ENCODE measurements at regions not wholly inside any gene's neighbourhood (a gene's known extent, or its start where the extent isn't known, plus 50 kb on each side); places are given as distances from the start of the nearest gene placed in this dataset.
"Not testable (repeated sequence)": the region's sequence is repeated elsewhere in the genome, so short reads cannot be mapped to it uniquely, and the experiment has no call there.

GRCh38 chr12:94841904-94842610 is 161.4 kb downstream of the NDUFA12 start:
- TF ChIP-seq CTCF (IDR thresholded peaks at IDR 0.05): no peak
- no peak for TF ChIP-seq POLR2AphosphoS5 (IDR thresholded peaks at IDR 0.05)
- no peak for TF ChIP-seq POLR2A (IDR thresholded peaks at IDR 0.05)
- no peaks in the 10 kb centered on the region for H3K27me3 ChIP-seq (replicated peaks; ENCODE audit: insufficient read depth)
- WGBS: 75% methylated on average over 5 of the region's 5 CpGs
- intact Hi-C loops (cut with DNase I): no loop called here
- no peaks in the 10 kb centered on the region for H3K36me3 ChIP-seq
- H3K27ac ChIP-seq: no peak overlapping the region
- no peaks in the 10 kb centered on the region for H3K4me1 ChIP-seq (replicated peaks)
- no peaks in the 10 kb centered on the region for H3K9me3 ChIP-seq
- no peak for DNase-seq (ENCODE audit: low spot score)
- H3K4me3 ChIP-seq: no peak overlapping the region

GRCh38 chr12:94841177-94841576 is 162.3 kb downstream of the NDUFA12 start:
- H3K36me3 ChIP-seq: no peaks in the 10 kb centered on the region
- H3K4me1 ChIP-seq (replicated peaks): no peaks in the 10 kb centered on the region
- no peak overlapping the region for H3K27ac ChIP-seq
- WGBS: 38% methylated on average over 3 of the region's 3 CpGs
- no peaks in the 10 kb centered on the region for H3K27me3 ChIP-seq (replicated peaks; ENCODE audit: insufficient read depth)
- intact Hi-C loops (cut with DNase I): no loop called here
- H3K4me3 ChIP-seq: no peak overlapping the region
- DNase-seq (ENCODE audit: low spot score): no peak
- H3K9me3 ChIP-seq: no peaks in the 10 kb centered on the region
- TF ChIP-seq POLR2AphosphoS5 (IDR thresholded peaks at IDR 0.05) (no peak), POLR2A (IDR thresholded peaks at IDR 0.05) (no peak), CTCF (IDR thresholded peaks at IDR 0.05) (no peak)

- DNase-seq (ENCODE audit: low spot score): no peak
- H3K4me3 ChIP-seq: no peak overlapping the region
- 92% methylated on average over 5 of the region's 5 CpGs for WGBS
- H3K4me1 ChIP-seq (replicated peaks): no peaks in the 10 kb centered on the region
- H3K36me3 ChIP-seq: no peaks in the 10 kb centered on the region
- no peak overlapping the region for H3K27ac ChIP-seq
- TF ChIP-seq CTCF (IDR thresholded peaks at IDR 0.05) (no peak), POLR2AphosphoS5 (IDR thresholded peaks at IDR 0.05) (no peak), POLR2A (IDR thresholded peaks at IDR 0.05) (no peak)
- intact Hi-C loops (cut with DNase I): no loop called here
- no peaks in the 10 kb centered on the region for H3K9me3 ChIP-seq
- no peaks in the 10 kb centered on the region for H3K27me3 ChIP-seq (replicated peaks; ENCODE audit: insufficient read depth)
Measured at GRCh38 chr12:94839347-94839746, 164.2 kb downstream of the NDUFA12 start.

- H3K27me3 ChIP-seq (replicated peaks; ENCODE audit: insufficient read depth); DNase-seq (ENCODE audit: low spot score); H3K9me3 ChIP-seq; H3K27ac ChIP-seq; H3K36me3 ChIP-seq; H3K4me1 ChIP-seq (replicated peaks); intact Hi-C loops (cut with DNase I); H3K4me3 ChIP-seq: not testable (repeated sequence)
- WGBS: 93% methylated on average over 13 of the region's 13 CpGs
Measured at GRCh38 chr12:94836952-94837670, 166.4 kb downstream of the NDUFA12 start.

GRCh38 chr12:94834036-94834625 is 169.4 kb downstream of the NDUFA12 start:
- no peak overlapping the region for H3K27ac ChIP-seq
- H3K9me3 ChIP-seq: no peaks in the 10 kb centered on the region
- 96% methylated on average over 14 of the region's 14 CpGs for WGBS
- H3K4me3 ChIP-seq: no peak overlapping the region
- H3K36me3 ChIP-seq: no peaks in the 10 kb centered on the region
- no peaks in the 10 kb centered on the region for H3K4me1 ChIP-seq (replicated peaks)
- no peak for DNase-seq (ENCODE audit: low spot score)
- intact Hi-C loops (cut with DNase I): no loop called here
- TF ChIP-seq POLR2A (IDR thresholded peaks at IDR 0.05): no peak
- no peak for TF ChIP-seq CTCF (IDR thresholded peaks at IDR 0.05)
- no peak for TF ChIP-seq POLR2AphosphoS5 (IDR thresholded peaks at IDR 0.05)
- H3K27me3 ChIP-seq (replicated peaks; ENCODE audit: insufficient read depth): no peaks in the 10 kb centered on the region

Measured in prostate gland (tissue), 2 donors.